Iris pigment epithelial cell (primary cell): ENCODE measurements at regions not wholly inside any gene's neighbourhood (a gene's known extent, or its start where the extent isn't known, plus 50 kb on each side); places are given as distances from the start of the nearest gene placed in this dataset.
A peak's percentile ranks its signal among the peaks of the same experiment; 100 is the strongest.
"Not testable (repeated sequence)": the region's sequence is repeated elsewhere in the genome, so short reads cannot be mapped to it uniquely, and the experiment has no call there.

Experiments
- DNase-seq: peaks from one replicate; pipeline ENCODE4 v3.0.0-alpha.2; 2011; ENCODE audit warnings: low read depth

- no peak for DNase-seq
Measured at GRCh38 chr11:110874437-110875030, 162.3 kb upstream of the ARHGAP20 start.

- DNase-seq = no peak
Measured at GRCh38 chr11:110873975-110874374, 161.7 kb upstream of the ARHGAP20 start.

- DNase-seq = no peak
Measured at GRCh38 chr11:110870816-110871522, 158.7 kb upstream of the ARHGAP20 start.

GRCh38 chr11:110867951-110868350 is 155.7 kb upstream of the ARHGAP20 start:
- no peak for DNase-seq

- no peak for DNase-seq
Measured at GRCh38 chr11:110866081-110866480, 153.8 kb upstream of the ARHGAP20 start.

- DNase-seq = no peak
Measured at GRCh38 chr11:110862407-110862806, 150.2 kb upstream of the ARHGAP20 start.

- no peak for DNase-seq
Measured at GRCh38 chr11:110860461-110860860, 148.2 kb upstream of the ARHGAP20 start.

- DNase-seq = no peak
Measured at GRCh38 chr11:110859998-110860397, 147.8 kb upstream of the ARHGAP20 start.

GRCh38 chr11:110859240-110859840 is 147.1 kb upstream of the ARHGAP20 start:
- DNase-seq = no peak

- peak; percentile 65 for DNase-seq
Measured at GRCh38 chr11:110858547-110858921, 146.3 kb upstream of the ARHGAP20 start.

GRCh38 chr11:110857892-110858546 is 145.8 kb upstream of the ARHGAP20 start:
- peak; percentile 93 for DNase-seq

GRCh38 chr11:110856996-110857812 is 145.0 kb upstream of the ARHGAP20 start:
- peak; percentile 66 for DNase-seq

GRCh38 chr11:110856340-110856739 is 144.1 kb upstream of the ARHGAP20 start:
- DNase-seq = no peak

- no peak for DNase-seq
Measured at GRCh38 chr11:110855191-110855590, 143.0 kb upstream of the ARHGAP20 start.

GRCh38 chr11:110852921-110853490 is 140.8 kb upstream of the ARHGAP20 start:
- peak; percentile 21 for DNase-seq

GRCh38 chr11:110850846-110851245 is 138.6 kb upstream of the ARHGAP20 start:
- DNase-seq = no peak

GRCh38 chr11:110843053-110843452 is 130.8 kb upstream of the ARHGAP20 start:
- not testable (repeated sequence) for DNase-seq

- DNase-seq = no peak
Measured at GRCh38 chr11:110838808-110839207, 126.6 kb upstream of the ARHGAP20 start.

GRCh38 chr11:110837603-110838002 is 125.4 kb upstream of the ARHGAP20 start:
- no peak for DNase-seq

GRCh38 chr11:110835106-110835505 is 122.9 kb upstream of the ARHGAP20 start:
- DNase-seq = no peak

- DNase-seq = peak; percentile 90
Measured at GRCh38 chr11:110833033-110833484, 120.8 kb upstream of the ARHGAP20 start.

GRCh38 chr11:110832539-110832938 is 120.3 kb upstream of the ARHGAP20 start:
- no peak for DNase-seq
